Left renal cortex interstitium (tissue), 4 donors: ENCODE measurements at regions not wholly inside any gene's neighbourhood (a gene's known extent, or its start where the extent isn't known, plus 50 kb on each side); places are given as distances from the start of the nearest gene placed in this dataset.
A peak's percentile ranks its signal among the peaks of the same experiment; 100 is the strongest.

Experiments
- DNase-seq, 4 donors: peaks; one replicate each; pipeline ENCODE4 v3.0.0-alpha.2; 2013; ENCODE audit warnings: low read depth in 4 of 4, low spot score in 2 of 4, missing footprints in 1 of 4

DNA sequence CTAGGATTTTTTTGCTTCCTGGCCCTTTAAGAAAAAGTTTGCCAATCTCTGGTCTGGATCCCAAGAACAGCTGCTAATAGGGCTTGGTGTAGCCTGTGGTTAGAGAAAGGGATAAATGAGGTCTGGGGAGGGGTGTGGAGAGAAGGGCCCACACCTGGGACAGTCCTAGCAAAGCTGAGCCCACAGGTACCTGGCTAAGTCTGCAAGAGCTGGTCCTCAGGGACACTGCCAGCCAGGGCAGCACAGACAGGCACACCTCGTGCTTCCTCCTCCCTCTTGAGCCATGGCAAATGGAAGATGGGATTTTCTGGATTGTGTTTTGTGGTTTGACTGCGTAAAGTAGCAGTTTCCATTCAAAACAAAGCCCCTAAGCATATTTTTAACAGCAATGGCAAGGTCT is 217.5 kb downstream of the SOX9 start:
- DNase-seq: no peak

DNA sequence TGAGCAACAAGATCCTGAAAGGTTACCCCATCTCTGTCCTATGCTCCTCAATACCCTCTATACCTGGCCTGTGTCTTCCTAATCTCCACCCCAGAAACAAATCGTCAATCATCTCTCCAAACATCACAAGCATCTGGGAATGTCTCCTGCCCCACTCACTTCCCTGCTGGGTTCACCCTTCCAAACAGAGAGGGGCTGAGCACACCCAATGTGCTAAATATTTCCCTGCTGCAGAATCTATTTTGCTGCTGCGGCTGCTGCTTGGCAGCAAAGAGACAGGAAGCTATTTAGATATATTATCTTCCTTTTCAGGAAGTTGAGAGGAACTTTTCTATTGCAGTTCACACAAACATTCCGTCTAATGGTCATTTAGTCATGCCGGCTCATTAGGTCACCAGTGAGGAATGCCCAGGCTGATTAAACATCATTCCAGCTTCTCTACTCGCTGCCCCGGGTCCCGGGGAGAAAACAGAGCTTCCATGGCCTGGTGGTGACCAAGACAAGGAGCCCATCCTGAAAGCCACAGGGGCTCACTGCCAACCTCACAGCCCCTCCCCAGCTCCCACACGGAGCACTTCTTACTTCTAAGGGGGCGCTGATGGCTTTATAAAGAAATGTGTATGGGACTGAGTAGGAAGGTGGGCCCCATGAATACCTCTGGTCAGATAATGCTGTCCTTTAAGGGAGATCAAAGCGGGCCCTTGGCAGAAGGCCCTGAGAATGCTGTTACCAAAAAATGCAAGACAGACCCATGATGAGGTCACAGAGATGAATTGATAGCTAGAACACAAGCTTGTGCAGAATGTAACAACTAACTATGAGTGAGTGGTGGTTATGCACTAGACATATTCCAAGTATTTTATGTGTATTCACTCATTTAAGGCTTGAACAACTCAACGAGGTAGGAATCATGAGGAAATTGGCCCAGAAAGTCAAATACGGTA is 218.3 kb downstream of the SOX9 start:
- DNase-seq: peak in 1 of 4 donors; percentile 65

DNA sequence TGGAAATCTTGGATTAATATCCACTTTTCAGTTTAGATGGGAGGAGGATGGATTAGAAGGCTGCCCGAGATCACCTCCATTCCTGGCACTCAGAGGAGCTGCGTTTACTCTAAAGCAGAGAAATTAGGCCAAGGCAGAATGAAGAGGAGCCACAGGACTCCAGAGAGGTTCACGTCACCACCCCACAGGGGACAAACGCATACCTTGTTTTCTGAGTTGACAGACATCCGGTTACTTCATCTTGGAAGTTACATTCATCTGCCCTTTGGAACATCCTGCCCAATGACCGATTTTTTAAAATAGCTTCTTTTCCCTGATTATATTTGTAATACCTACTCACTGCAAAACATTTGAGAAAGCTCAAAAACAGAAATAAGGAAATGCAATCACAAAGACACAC is 220.0 kb downstream of the SOX9 start:
- DNase-seq: no peak

DNA sequence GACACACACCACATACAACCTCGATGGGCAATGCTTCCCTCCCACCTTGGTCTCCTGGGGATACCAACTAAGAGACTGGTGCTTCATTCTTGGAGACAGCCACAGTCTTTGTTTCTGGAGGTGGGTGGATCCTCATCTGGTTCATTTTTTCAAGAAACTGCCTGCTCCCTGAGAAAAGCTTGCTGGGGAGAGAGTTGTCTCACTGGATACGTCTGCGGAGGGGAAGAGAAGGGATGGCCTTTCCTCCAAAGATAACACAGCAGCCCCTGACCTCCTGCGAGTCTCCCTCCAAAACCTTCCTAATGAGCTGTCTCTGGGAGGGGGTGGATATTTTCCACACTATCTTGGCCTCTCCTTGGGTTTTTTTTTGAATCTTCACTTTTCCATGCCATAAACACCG is 221.2 kb downstream of the SOX9 start:
- DNase-seq: no peak

DNA sequence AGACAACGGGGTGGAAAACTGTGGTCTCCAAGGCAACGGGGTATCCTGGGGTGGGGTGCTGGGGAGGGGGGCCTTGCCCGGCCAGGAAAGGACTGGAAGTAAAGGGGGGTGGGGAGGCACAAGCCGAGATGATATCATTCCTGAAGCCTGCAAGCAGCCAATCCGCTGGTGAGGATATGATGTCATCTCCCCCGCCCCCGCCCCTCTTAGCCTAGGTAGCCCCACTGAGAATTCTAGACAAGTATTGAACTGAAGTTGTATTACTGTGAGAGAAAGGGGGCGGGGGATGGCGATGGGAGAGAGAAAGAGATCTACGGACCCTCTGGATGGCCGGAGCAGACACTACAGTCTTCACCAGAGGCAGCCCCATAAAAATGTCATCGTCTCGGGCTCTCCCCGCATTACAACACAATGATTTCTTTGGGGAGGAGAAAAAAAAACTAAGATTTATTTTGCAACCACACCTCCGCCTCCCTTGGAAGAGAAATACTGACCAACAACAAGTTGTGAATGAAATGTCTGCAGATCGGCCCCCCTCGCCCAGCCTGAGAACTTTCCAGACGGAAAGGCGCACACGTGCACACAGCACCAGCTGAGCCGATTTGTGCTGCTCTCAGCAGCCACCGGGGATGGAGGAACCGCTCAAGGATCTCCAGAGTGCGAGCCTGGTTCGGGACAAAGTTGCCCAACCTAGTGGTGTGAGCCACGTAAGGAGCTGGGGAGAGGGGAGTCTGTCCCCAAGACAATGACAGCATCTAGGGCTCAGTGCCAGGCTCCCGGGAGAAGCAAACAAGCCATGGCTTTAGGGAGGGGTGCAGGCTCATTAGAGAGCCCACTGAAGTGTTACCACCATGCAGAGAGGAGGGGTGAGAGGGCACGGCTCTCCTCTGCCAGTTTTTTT is 222.1 kb downstream of the SOX9 start:
- DNase-seq: peak in 1 of 4 donors; percentile 68

DNA sequence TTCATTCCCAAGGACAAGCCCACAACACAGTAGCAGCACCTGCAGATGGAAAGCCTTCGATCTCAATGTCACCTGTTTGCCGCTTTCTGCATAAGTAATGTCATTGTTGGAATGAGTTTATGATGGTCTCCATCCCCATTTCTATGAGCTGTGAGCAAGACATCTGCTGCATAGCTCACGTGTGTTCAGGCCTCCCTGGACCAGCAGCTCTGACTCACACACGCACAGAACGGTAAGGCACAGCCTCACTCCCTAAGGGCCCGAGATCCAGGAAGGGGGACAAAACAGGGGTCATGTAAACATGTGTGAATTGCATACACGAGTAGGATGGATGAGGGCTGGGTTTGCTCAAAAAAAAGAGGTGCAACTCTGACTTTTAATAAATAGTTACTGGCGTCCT is 223.1 kb downstream of the SOX9 start:
- no peak for DNase-seq

DNA sequence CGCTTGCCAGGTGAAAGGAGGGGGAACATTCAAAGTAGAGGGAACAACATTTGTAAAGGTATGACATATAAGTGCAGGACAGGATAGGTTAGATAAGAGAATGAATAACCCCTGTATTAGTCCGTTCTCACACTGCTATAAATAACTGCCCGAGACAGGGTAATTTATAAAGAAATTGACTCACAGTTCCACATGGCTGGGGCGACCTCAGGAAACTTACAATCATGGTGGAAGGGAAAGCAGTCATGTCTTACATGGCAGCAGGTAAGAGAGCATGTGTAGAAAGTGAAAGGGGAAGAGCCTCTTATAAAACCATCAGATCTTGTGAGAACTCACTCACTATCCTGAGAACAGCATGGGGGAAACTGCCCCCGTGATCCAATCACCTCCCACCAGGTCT is 223.8 kb downstream of the SOX9 start:
- DNase-seq: no peak

DNA sequence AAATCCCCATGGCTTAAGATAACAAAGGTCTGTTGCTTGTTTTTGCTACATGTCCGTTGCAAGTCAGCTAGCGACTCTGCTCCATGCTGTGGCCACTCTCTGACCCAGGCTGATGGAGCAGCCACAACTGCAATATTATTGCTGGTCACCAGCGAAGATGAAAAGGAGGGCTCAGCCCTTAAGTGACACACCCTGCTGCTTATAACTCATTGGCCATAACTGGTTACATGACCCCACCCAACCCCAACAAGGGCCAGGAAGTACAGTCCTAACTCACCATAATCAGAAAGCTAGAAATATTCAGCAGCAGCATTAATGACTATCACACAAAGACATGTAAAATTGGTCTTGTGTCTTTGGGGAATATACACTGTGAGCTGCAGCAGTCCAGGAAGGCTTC is 224.3 kb downstream of the SOX9 start:
- DNase-seq: no peak

DNA sequence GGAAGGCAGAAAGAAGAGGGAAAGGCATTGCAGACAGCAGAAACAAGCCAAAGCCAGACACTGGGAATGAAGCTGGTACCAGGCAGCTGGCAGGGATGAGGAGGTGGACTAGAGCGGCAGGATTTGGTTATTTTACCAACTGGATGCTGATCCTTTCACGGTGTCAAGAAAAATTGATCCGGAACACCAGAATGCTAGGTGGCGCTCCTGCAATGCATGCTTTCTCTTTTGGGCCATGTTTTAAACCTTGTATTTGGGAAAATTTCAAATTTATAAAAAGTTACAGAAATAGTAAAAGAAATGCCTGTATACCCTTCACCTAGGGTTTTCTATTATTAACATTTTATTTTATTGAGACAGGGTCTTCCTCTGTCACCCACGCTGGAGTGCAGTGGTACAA is 224.7 kb downstream of the SOX9 start:
- no peak for DNase-seq

DNA sequence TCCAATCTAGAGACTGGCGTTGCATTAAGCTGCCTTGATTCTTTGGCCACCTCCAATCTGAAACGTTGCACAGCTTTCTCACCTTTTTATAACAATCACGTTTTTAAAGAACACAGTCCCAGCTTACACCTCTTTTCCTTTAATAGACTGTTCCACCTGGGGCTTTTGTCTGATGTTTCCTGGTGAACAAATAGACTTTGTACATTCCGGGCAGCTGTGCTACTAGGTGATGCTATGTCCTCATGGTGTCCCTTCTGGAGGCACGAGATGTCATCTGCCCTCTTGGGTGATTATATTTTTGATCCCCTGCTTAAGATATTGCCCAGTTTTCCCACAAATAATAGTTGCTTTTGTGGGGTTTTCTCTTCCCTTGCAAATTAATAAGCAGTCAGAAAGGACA is 225.5 kb downstream of the SOX9 start:
- no peak for DNase-seq

DNA sequence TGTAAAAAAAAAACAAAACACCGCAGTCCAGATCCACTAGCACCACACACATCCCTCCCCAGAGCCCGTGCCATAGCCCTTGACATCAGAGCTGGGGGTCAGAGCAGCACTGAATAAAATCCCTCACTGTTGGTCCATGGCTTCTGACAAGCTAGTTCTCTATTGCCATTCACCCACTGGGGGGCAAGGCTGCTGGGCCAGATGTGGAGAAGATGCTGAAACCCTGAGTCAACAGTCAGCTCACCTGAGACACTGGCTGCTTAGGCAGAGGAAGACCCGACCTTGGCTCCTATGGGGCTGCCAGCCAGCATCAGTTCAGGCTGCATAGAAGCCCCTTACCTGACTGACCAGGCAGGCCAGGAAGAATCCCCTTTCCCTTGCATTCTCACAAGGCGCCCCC is 228.2 kb downstream of the SOX9 start:
- no peak for DNase-seq

DNA sequence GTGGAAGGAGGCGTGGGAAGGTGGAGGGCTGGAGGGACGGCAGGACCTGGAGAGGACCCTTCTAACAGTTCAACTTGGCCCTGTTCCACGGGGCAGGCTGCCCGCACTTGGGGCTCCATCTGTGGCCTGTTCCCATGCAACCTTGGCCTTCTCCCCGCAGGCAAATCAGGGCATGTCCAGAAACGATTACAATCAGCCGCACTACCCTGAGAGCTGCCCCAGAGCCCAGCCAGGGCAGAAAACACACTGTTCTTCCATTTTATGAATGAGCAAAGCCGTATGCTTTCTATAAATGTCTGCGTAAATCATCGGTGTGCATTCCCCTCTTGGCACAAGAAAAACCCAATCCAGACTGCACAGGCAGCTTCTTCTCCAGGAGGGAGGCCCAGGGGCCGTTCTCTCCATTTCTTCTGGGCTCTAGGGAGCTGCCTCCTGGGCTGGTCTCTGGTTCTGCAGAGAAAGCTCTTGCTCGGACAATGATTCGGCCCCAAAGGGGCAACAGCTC is 228.7 kb downstream of the SOX9 start:
- DNase-seq: no peak

DNA sequence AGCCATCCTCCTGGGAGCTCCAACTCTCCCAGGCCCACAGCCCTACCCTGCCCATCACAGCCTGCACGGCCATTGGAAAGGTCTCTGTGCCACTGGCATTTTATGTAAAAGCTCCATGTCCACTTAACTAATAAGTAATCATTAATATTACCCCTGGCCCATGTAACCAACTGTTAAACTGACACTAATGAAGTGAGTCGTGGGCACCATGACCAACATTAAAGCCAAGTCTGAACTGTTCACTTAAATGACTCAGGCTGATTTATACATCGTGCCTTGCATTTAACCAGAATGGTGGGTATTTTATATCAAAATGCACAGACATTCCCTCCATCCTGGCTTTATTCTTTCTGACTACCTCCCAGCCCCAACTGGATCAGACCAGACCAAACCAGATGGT is 229.3 kb downstream of the SOX9 start:
- no peak for DNase-seq

DNA sequence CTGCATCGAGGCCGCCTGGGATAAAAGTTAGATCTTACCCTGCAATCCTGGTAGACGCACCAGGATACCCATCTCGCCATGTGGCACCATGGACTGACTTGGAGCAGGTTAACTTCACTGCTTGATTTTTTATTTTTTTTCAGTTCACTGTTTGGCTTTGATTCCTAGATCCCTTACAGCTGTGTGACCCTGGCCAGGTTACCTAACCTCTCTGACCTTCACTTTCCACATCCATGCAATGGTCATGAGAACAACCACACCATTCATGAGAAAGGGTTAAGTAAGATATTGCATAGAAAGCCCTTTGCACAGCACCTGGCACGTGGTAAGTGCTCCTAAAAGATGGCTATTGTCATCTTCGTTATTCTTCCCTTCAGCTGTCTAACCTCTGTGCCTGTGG is 230.5 kb downstream of the SOX9 start:
- DNase-seq: no peak

DNA sequence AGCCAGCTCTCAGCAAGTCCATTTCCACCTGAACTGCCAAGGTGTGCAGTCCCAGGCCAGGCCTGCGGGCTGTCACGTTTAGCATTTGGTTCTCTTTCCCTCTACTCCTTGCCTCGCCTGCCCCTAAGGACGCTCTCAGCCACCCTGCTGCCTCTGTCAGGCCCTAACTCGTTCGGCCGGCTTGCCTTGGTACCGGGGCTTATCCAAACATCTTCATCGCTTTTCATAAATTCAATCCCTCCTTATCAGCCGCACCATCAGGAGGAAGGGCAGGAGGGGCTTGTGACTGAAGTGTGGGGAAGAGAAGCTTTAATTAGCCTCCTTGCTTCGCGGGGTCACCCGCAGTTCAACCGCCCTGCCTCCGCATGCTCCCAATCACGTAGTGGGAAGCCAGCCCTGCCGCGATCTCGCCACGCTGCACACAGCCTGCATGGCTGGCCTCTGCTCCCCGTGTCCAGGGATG is 231.1 kb downstream of the SOX9 start:
- DNase-seq: no peak

DNA sequence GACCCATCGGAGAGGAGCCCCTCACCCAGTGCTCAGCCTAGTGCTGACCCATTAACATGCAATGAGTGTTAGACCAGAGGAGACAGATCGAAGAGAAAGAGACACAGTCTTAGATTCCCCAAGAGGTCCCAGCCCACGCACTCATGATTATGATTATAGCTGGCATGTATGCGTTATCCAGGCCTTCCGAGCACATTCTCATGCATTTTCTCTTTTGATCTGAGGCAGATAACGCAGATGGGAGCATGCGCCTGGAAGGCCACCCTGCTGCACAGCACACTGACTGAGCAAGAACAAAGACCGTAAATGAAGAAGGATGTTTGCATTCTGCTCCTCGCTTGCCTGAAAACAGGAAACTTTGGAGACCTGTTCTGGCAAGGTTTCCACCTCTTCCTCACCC is 232.7 kb downstream of the SOX9 start:
- DNase-seq: no peak

DNA sequence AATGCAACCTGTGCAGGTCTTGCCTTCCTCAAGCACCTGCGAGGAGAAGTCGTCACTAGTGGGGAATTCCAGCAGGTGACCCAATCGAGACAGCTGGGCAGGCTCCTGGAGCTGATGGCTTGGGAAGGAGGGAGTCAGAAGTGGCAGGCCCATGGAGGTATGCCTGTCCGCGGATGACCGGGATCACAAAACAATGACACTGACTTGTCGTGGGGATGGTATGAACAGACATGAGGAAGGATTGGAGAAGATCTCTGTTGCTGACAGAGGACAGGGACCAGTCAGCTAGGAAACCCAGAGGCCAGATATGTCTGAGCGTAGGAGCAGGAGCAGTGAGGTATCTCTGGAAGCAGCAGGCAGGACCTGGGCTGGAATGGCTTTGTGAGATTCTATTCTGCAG is 233.3 kb downstream of the SOX9 start:
- no peak for DNase-seq

DNA sequence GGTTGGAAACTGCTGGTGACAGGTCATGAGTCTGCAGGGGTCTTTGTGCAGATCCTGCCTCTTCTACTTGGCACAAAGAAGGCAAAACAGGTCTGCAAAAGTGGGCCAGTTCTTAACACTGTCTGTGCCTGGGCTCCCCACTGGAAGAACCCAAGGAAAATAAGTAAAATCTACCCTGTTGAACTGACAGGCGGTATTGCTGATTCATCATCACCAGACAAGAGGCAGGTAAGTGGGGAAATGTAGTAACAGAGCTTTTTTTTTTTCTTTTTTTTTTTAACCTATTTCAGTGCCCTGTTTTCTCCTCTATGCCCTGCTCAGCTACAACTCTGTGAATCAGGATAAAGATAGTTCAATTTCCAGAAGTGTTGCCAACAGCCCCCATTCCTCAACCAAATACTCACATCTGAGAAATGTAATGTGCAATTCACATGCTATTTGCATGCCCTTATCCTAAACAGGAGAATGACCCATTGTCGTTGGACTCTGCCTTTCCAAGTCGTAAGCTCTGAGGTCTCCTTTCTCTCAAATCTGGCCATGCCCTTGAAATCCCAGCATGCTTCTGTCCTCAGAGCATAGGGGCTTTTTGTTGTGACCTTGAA is 237.0 kb downstream of the SOX9 start:
- no peak for DNase-seq

DNA sequence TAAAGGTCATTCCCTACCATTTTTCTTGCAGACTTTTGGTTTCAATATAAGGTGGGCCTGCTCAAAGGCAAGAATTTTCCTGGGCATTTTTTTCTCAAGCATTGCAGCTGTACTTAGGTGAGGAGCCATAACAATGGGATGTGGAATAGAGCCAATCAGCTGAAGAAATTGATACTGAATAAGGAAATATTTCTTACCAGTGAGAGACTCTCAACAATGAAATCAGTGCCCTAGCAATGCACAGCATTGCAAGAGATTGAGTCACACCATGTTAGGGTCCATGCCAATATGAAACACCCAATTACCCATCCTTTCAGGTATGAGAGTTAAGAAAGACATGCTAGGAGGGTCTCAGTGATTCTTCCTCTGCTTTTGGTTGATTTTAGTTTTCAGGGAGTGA is 237.6 kb downstream of the SOX9 start:
- no peak for DNase-seq

DNA sequence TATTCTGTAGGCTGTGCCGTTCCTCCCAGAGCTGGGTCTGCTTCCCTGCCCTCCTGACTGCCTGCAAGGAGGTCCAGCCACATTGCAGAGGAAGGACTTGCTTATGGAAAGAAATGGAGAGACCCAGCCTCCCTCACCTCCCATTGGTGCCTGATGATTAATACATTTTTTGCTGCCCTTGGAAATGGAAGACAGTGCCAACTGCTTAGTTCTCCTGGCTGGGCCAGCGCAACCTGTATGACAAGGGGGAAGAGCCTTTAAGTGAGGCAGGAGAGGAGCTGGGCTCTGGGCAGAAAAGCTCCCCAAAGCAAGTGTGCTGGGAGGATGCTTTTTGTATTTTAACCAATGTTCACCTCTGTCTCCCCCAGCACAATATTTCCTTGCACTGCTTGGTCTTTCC is 238.5 kb downstream of the SOX9 start:
- no peak for DNase-seq

DNA sequence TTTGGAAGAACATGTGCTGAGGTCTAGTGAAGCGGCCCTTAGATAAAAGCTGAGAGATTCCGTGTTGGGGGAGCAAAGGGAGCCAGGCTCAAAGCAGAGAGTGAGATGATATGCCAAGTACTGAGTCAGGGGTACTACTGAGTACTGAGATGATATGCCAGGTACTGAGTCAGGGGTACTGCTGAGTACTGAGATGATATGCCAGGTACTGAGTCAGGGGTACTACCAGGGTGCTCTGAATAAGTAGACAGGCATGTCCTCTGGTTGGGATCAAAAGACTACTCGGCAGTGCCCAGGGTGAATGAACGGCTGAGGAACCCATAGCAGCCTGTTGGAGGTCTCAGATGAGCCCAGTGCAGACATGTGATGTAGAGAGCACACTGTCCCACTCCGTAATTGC is 239.0 kb downstream of the SOX9 start:
- DNase-seq: no peak
